Mesenchymal stem cell (in vitro differentiated cells and primary cell): ENCODE measurements at regions not wholly inside any gene's neighbourhood (a gene's known extent, or its start where the extent isn't known, plus 50 kb on each side); places are given as distances from the start of the nearest gene placed in this dataset.
A peak's percentile ranks its signal among the peaks of the same experiment; 100 is the strongest.

Source experiments
- DNase-seq: peaks from one replicate; pipeline ENCODE4 v3.0.0-alpha.2; 2013
- H2AFZ ChIP-seq: one replicate; pipeline ENCODE4 v1.6.1; 2013; ENCODE audit warnings: low read depth, mild to moderate bottlenecking, control low read depth, inconsistent platforms, low read length, moderate library complexity
- H2AK5ac ChIP-seq: 2 replicates; pipeline ENCODE4 v1.6.1; 2013; ENCODE audit warnings: low read length, moderate library complexity, mild to moderate bottlenecking, inconsistent platforms; ENCODE audit not compliant: severe bottlenecking
- H2BK120ac ChIP-seq: one replicate; pipeline ENCODE4 v1.6.1; 2013; ENCODE audit warnings: low read depth, mild to moderate bottlenecking, inconsistent platforms, low read length, moderate library complexity
- H2BK12ac ChIP-seq, 2 experiments: one replicate each; pipeline ENCODE4 v1.6.1; 2013; ENCODE audit warnings: inconsistent platforms in 2 of 2, low read length in 2 of 2, mild to moderate bottlenecking in 2 of 2, moderate library complexity in 2 of 2, control low read depth in 1 of 2
- H2BK15ac ChIP-seq: one replicate; pipeline ENCODE4 v1.6.1; 2013; ENCODE audit warnings: mild to moderate bottlenecking, low read depth, inconsistent platforms; ENCODE audit not compliant: poor library complexity, severe bottlenecking
- H2BK5ac ChIP-seq: 2 replicates; pipeline ENCODE4 v1.6.1; 2013; ENCODE audit warnings: low read depth, mild to moderate bottlenecking, low read length, control low read depth, inconsistent platforms; ENCODE audit not compliant: poor library complexity, severe bottlenecking
- H3K14ac ChIP-seq, 2 experiments: one replicate each; pipeline ENCODE4 v1.6.1; 2013; ENCODE audit warnings: inconsistent platforms in 2 of 2, low read length in 2 of 2, control low read depth in 1 of 2, mild to moderate bottlenecking in 1 of 2, moderate library complexity in 1 of 2
- H3K18ac ChIP-seq, 2 experiments: one replicate each; pipeline ENCODE4 v1.6.1; 2013; ENCODE audit warnings: inconsistent platforms in 2 of 2, low read length in 2 of 2, control low read depth in 1 of 2, low read depth in 1 of 2, mild to moderate bottlenecking in 1 of 2
- H3K23ac ChIP-seq, 2 experiments: one replicate each; pipeline ENCODE4 v1.6.1; 2013; ENCODE audit warnings: inconsistent platforms in 2 of 2, low read length in 2 of 2, mild to moderate bottlenecking in 2 of 2, moderate library complexity in 2 of 2, control low read depth in 1 of 2
- H3K27ac ChIP-seq: 2 replicates; pipeline ENCODE4 v1.5.1; 2013; ENCODE audit warnings: mild to moderate bottlenecking, moderate library complexity, low read length, control low read depth, inconsistent platforms; ENCODE audit not compliant: poor library complexity, severe bottlenecking
- H3K27me3 ChIP-seq, 2 experiments: 2 replicates each; pipeline versions ENCODE4 v1.6.1 to v1.7.0; 2013; ENCODE audit warnings: low read length in 2 of 2, mild to moderate bottlenecking in 2 of 2, moderate library complexity in 2 of 2, control low read depth in 1 of 2, inconsistent platforms in 1 of 2; ENCODE audit not compliant: control insufficient read depth in 1 of 2, insufficient read depth in 1 of 2
- H3K36me3 ChIP-seq, 2 experiments: 2 replicates each; pipeline versions ENCODE4 v1.6.1 to v1.7.0; 2013; ENCODE audit warnings: low read length in 2 of 2, control low read depth in 1 of 2, inconsistent platforms in 1 of 2, low read depth in 1 of 2, mild to moderate bottlenecking in 1 of 2; ENCODE audit not compliant: insufficient read depth in 2 of 2, control insufficient read depth in 1 of 2
- H3K4ac ChIP-seq, 2 experiments: one replicate each; pipeline ENCODE4 v1.6.1; 2013; ENCODE audit warnings: inconsistent platforms in 2 of 2, low read length in 2 of 2, mild to moderate bottlenecking in 2 of 2, moderate library complexity in 2 of 2, control low read depth in 1 of 2, low read depth in 1 of 2
- H3K4me1 ChIP-seq: 2 replicates; pipeline ENCODE4 v1.6.1; 2013; ENCODE audit warnings: low read depth, low read length, control low read depth; ENCODE audit not compliant: control insufficient read depth, insufficient read depth
- H3K4me2 ChIP-seq: 2 replicates; pipeline ENCODE4 v1.6.1; 2013; ENCODE audit warnings: low read length, mild to moderate bottlenecking, inconsistent platforms; ENCODE audit not compliant: poor library complexity, severe bottlenecking
- H3K4me3 ChIP-seq, 2 experiments: 2 replicates each; pipeline versions ENCODE4 v1.5.1 to v1.7.0; 2013; ENCODE audit warnings: low read length in 2 of 2, mild to moderate bottlenecking in 2 of 2, control low read depth in 1 of 2, low read depth in 1 of 2; ENCODE audit not compliant: insufficient read depth in 1 of 2
- H3K79me1 ChIP-seq: replicated peaks from 2 replicates; pipeline ENCODE4 v1.6.1; 2013; ENCODE audit warnings: mild to moderate bottlenecking, control low read depth, low read length, inconsistent platforms; ENCODE audit not compliant: poor library complexity, severe bottlenecking
- H3K9ac ChIP-seq: 2 replicates; pipeline ENCODE4 v1.7.0; 2013; ENCODE audit warnings: mild to moderate bottlenecking, low read length, moderate library complexity
- H3K9me3 ChIP-seq: 2 replicates; pipeline ENCODE4 v1.7.0; 2013; ENCODE audit warnings: mild to moderate bottlenecking, low read length; ENCODE audit not compliant: control insufficient read depth
- H4K8ac ChIP-seq: one replicate; pipeline ENCODE4 v1.6.1; 2013; ENCODE audit warnings: inconsistent platforms, mild to moderate bottlenecking, low read length, moderate library complexity
- H4K91ac ChIP-seq: one replicate; pipeline ENCODE4 v1.6.1; 2013; ENCODE audit warnings: mild to moderate bottlenecking, low read length, inconsistent platforms
- WGBS: methylation state at CpG from one replicate; pipeline ENCODE4 v1.1.7; 2013; ENCODE audit warnings: mixed read lengths; 5-methylcytosine and 5-hydroxymethylcytosine counted together

- H3K4ac ChIP-seq = no peak overlapping the region
- no peak for DNase-seq
- no peak overlapping the region for H3K18ac ChIP-seq
- no peak overlapping the region for H4K91ac ChIP-seq
- H2BK120ac ChIP-seq = no peak overlapping the region
- H3K23ac ChIP-seq = no peak overlapping the region
- H4K8ac ChIP-seq = no peak overlapping the region
- no peaks in the 10 kb centered on the region for H3K36me3 ChIP-seq
- no peaks in the 10 kb centered on the region for H3K9me3 ChIP-seq
- H2AK5ac ChIP-seq = no peak overlapping the region
- no peak overlapping the region for H3K27ac ChIP-seq
- H2BK12ac ChIP-seq = no peak overlapping the region
- H3K4me1 ChIP-seq = no peaks in the 10 kb centered on the region
- no peak overlapping the region for H3K14ac ChIP-seq
- no peaks in the 10 kb centered on the region for H3K79me1 ChIP-seq
- no peak overlapping the region for H3K9ac ChIP-seq
- no peak overlapping the region for H3K4me3 ChIP-seq
- no peak overlapping the region for H2BK5ac ChIP-seq
- H2BK15ac ChIP-seq = no peak overlapping the region
- H2AFZ ChIP-seq = no peak overlapping the region
- H3K27me3 ChIP-seq = peaks cover 0 to 28% of the 10 kb centered on the region in 2 experiments
- no peak overlapping the region for H3K4me2 ChIP-seq
These were observed 263.8 kb upstream of the C16orf82 start for GRCh38 chr16:26802965-26803364.

- Histone ChIP-seq H3K4me2 (no peak overlapping the region), H4K91ac (no peak overlapping the region), H3K9ac (no peak overlapping the region), H2AFZ (no peak overlapping the region), H2AK5ac (no peak overlapping the region), H2BK5ac (no peak overlapping the region), H3K4me1 (no peaks in the 10 kb centered on the region), H3K27me3 (peaks cover 0 to 28% of the 10 kb centered on the region in 2 experiments), H3K4ac (no peak overlapping the region), H3K9me3 (no peaks in the 10 kb centered on the region), H4K8ac (no peak overlapping the region), H2BK15ac (no peak overlapping the region), H2BK12ac (no peak overlapping the region), H3K36me3 (no peaks in the 10 kb centered on the region), H3K18ac (no peak overlapping the region), H3K14ac (no peak overlapping the region), H3K23ac (no peak overlapping the region), H3K4me3 (no peak overlapping the region), H3K79me1 (no peaks in the 10 kb centered on the region), H2BK120ac (no peak overlapping the region), H3K27ac (no peak overlapping the region)
- 85% methylated on average over 6 of the region's 6 CpGs for WGBS
- no peak for DNase-seq
These were observed 260.1 kb upstream of the C16orf82 start for GRCh38 chr16:26806657-26807056.

GRCh38 chr16:26809461-26809860 is 257.3 kb upstream of the C16orf82 start:
- Histone ChIP-seq H2BK15ac (no peak overlapping the region), H3K14ac (no peak overlapping the region), H3K27me3 (peaks cover 0 to 32% of the 10 kb centered on the region in 2 experiments), H3K4me1 (no peaks in the 10 kb centered on the region), H2AFZ (no peak overlapping the region), H3K4me2 (no peak overlapping the region), H4K8ac (no peak overlapping the region), H3K36me3 (no peaks in the 10 kb centered on the region), H3K9me3 (no peaks in the 10 kb centered on the region), H4K91ac (no peak overlapping the region), H2AK5ac (no peak overlapping the region), H3K4ac (no peak overlapping the region), H3K27ac (no peak overlapping the region), H3K18ac (no peak overlapping the region), H2BK120ac (no peak overlapping the region), H3K9ac (no peak overlapping the region), H3K4me3 (no peak overlapping the region), H2BK12ac (no peak overlapping the region), H3K79me1 (no peaks in the 10 kb centered on the region), H2BK5ac (no peak overlapping the region), H3K23ac (no peak overlapping the region)
- WGBS = 48% methylated on average over 2 of the region's 2 CpGs
- DNase-seq = no peak

GRCh38 chr16:26816266-26816665 is 250.5 kb upstream of the C16orf82 start:
- WGBS = 72% methylated on average over 7 of the region's 7 CpGs

More at GRCh38 chr16:26816266-26816665, 250.5 kb upstream of the C16orf82 start:
- no peak overlapping the region for H2BK5ac ChIP-seq
- no peaks in the 10 kb centered on the region for H3K36me3 ChIP-seq
- H4K8ac ChIP-seq = no peak overlapping the region
- H4K91ac ChIP-seq = no peak overlapping the region
- peak overlapping the region in 1 of 2 experiments; percentile 65 for H3K4me3 ChIP-seq
- H3K27me3 ChIP-seq = peaks cover 0 to 29% of the 10 kb centered on the region in 2 experiments
- H2AFZ ChIP-seq = no peak overlapping the region
- no peaks in the 10 kb centered on the region for H3K79me1 ChIP-seq
- H2BK12ac ChIP-seq = no peak overlapping the region
- peak overlapping the region; percentile 31 for H3K9ac ChIP-seq
- H3K4me2 ChIP-seq = no peak overlapping the region
- H3K14ac ChIP-seq = no peak overlapping the region
- H3K9me3 ChIP-seq = no peaks in the 10 kb centered on the region
- no peak overlapping the region for H3K18ac ChIP-seq
- no peak overlapping the region for H2BK120ac ChIP-seq
- no peak overlapping the region for H3K23ac ChIP-seq
- H3K4ac ChIP-seq = no peak overlapping the region
- no peak overlapping the region for H3K27ac ChIP-seq
- H2BK15ac ChIP-seq = no peak overlapping the region
- H2AK5ac ChIP-seq = no peak overlapping the region
- no peak for DNase-seq
- H3K4me1 ChIP-seq = no peaks in the 10 kb centered on the region
